ENCODE measurements at regions not wholly inside any gene's neighbourhood (a gene's known extent, or its start where the extent isn't known, plus 50 kb on each side); places are given as distances from the start of the nearest gene placed in this dataset.
"Not testable (repeated sequence)": the region's sequence is repeated elsewhere in the genome, so short reads cannot be mapped to it uniquely, and the experiment has no call there.

DNA sequence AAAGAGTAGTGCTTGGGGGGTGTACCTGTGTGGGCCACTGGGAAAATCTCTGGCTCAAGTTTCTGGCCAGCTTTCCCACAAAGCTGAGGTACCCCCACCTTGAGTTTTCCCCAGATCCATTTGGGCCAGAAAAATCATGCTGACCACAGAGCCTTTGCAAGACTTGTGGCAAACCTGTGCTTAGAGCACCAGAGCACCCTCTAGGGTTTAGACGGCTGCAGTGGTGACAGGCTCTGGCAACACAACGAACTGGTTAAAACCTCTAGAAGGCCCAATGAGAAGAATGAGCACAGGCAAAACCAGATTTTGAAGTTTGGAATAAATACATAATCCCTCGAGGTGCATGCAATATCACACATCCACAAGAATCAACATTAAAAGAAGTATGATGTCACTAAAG lies 290.7 kb upstream of the FOLH1 start:
- no peaks in the 10 kb centered on the region for H3K36me3 ChIP-seq (ENCODE audit: control insufficient read depth, insufficient read depth, low read length)
- no peaks in the 10 kb centered on the region for H3K79me2 ChIP-seq (ENCODE audit: control insufficient read depth, insufficient read depth, low read length)
- no peak for TF ChIP-seq EZH2 (IDR thresholded peaks at IDR 0.05; ENCODE audit: low read length, missing control alignments)
- TF ChIP-seq, protein P1, sequence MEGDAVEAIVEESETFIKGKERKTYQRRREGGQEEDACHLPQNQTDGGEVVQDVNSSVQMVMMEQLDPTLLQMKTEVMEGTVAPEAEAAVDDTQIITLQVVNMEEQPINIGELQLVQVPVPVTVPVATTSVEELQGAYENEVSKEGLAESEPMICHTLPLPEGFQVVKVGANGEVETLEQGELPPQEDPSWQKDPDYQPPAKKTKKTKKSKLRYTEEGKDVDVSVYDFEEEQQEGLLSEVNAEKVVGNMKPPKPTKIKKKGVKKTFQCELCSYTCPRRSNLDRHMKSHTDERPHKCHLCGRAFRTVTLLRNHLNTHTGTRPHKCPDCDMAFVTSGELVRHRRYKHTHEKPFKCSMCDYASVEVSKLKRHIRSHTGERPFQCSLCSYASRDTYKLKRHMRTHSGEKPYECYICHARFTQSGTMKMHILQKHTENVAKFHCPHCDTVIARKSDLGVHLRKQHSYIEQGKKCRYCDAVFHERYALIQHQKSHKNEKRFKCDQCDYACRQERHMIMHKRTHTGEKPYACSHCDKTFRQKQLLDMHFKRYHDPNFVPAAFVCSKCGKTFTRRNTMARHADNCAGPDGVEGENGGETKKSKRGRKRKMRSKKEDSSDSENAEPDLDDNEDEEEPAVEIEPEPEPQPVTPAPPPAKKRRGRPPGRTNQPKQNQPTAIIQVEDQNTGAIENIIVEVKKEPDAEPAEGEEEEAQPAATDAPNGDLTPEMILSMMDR (conservative IDR thresholded peaks at IDR 0.05 in 1 of 2, IDR thresholded peaks at IDR 0.05 in 1 of 2; ENCODE audit: low read depth in 1 of 2, low read length in 2 of 2): no peak
- no peaks in the 10 kb centered on the region for H4K20me1 ChIP-seq (ENCODE audit: control insufficient read depth, extremely low read depth, insufficient read depth, low read length)
- no peak overlapping the region for H3K9ac ChIP-seq (ENCODE audit: insufficient read depth, low read length)
- no peak overlapping the region for H2AFZ ChIP-seq (ENCODE audit: low read length)
- no peak overlapping the region for H3K27ac ChIP-seq (ENCODE audit: insufficient read depth, low read length)
- no peaks in the 10 kb centered on the region for H3K4me1 ChIP-seq (ENCODE audit: control insufficient read depth, extremely low read depth, insufficient read depth, low read length)
- no peaks in the 10 kb centered on the region for H3K27me3 ChIP-seq (ENCODE audit: control insufficient read depth, insufficient read depth, low read length)
- no peak overlapping the region for H3K4me2 ChIP-seq (ENCODE audit: extremely low read depth, insufficient read depth, low read length)
- H3K9me3 ChIP-seq (ENCODE audit: control insufficient read depth, insufficient read depth, low read depth, low read length): no peaks in the 10 kb centered on the region
- no peak overlapping the region for H3K4me3 ChIP-seq (replicated peaks in 1 of 4; ENCODE audit: control extremely low read depth in 1 of 4, insufficient read depth in 1 of 4, low read depth in 3 of 4, low read length in 4 of 4)
- DNase-seq (ENCODE audit: low read depth in 2 of 2): no peak

DNA sequence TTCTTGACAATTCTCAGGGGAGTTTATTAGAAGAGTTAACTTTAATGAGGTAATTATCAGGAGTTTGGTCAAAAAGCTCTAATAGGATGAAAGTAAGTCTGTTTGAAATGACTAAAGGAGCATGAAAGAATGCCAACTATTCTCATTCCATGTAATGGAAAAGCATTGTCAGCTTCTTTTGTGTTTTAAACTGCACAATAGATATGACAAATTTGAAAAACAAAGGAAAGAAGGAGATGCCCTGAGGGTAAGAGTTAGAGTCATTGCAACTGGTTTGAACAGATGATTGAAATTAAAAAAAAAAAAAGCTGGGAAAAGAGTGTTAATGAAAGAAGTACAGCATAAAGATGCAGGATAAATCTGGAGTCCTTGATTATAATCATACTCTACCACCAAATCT lies 296.8 kb upstream of the FOLH1 start:
- Histone ChIP-seq H2AFZ (ENCODE audit: low read length) (no peak overlapping the region), H3K27me3 (ENCODE audit: control insufficient read depth, insufficient read depth, low read length) (no peaks in the 10 kb centered on the region), H3K9me3 (ENCODE audit: control insufficient read depth, insufficient read depth, low read depth, low read length) (no peaks in the 10 kb centered on the region), H3K4me3 (replicated peaks in 1 of 4; ENCODE audit: control extremely low read depth in 1 of 4, insufficient read depth in 1 of 4, low read depth in 3 of 4, low read length in 4 of 4) (no peak overlapping the region), H3K36me3 (ENCODE audit: control insufficient read depth, insufficient read depth, low read length) (no peaks in the 10 kb centered on the region), H3K79me2 (ENCODE audit: control insufficient read depth, insufficient read depth, low read length) (no peaks in the 10 kb centered on the region), H3K4me1 (ENCODE audit: control insufficient read depth, extremely low read depth, insufficient read depth, low read length) (no peaks in the 10 kb centered on the region), H3K4me2 (ENCODE audit: extremely low read depth, insufficient read depth, low read length) (no peak overlapping the region), H3K9ac (ENCODE audit: insufficient read depth, low read length) (no peak overlapping the region), H4K20me1 (ENCODE audit: control insufficient read depth, extremely low read depth, insufficient read depth, low read length) (no peaks in the 10 kb centered on the region), H3K27ac (ENCODE audit: insufficient read depth, low read length) (no peak overlapping the region)
- no peak for DNase-seq (ENCODE audit: low read depth in 2 of 2)
- TF ChIP-seq, protein P1 (conservative IDR thresholded peaks at IDR 0.05 in 1 of 2, IDR thresholded peaks at IDR 0.05 in 1 of 2; ENCODE audit: low read depth in 1 of 2, low read length in 2 of 2): no peak
- no peak for TF ChIP-seq EZH2 (IDR thresholded peaks at IDR 0.05; ENCODE audit: low read length, missing control alignments)

DNA sequence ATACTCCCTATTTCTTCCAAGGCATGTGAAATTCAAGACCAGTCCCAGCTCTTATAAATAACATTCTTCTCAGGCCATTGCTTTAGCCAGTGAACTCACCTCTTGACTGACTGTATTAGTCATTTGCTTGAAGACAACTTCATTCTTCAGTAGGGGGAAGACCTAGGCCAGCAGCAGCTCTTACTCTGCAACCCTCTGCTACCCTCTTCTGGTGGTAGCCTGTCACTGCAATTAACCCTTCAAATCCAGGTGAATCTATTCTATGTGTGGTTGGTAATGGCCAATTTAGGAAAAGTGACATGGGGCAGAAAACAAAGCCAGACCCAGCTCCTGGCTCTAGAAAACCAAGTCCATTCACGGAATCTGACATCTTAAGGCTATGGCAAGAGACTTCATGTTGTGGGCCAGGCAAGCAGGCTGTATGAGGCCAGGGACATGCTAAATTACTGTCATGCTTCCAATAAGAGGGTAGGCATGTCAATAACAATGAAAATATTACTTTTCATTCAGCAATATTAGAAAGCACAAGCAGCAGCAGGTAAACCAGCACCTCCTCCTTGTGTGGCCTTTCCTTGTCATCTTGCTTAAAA lies 317.9 kb upstream of the FOLH1 start:
- H3K4me1 ChIP-seq (ENCODE audit: control insufficient read depth, extremely low read depth, insufficient read depth, low read length); H4K20me1 ChIP-seq (ENCODE audit: control insufficient read depth, extremely low read depth, insufficient read depth, low read length); H3K79me2 ChIP-seq (ENCODE audit: control insufficient read depth, insufficient read depth, low read length); H3K27me3 ChIP-seq (ENCODE audit: control insufficient read depth, insufficient read depth, low read length); H3K27ac ChIP-seq (ENCODE audit: insufficient read depth, low read length); H3K4me3 ChIP-seq (replicated peaks in 1 of 4; ENCODE audit: control extremely low read depth in 1 of 4, insufficient read depth in 1 of 4, low read depth in 3 of 4, low read length in 4 of 4); H3K36me3 ChIP-seq (ENCODE audit: control insufficient read depth, insufficient read depth, low read length); H3K9ac ChIP-seq (ENCODE audit: insufficient read depth, low read length); H3K4me2 ChIP-seq (ENCODE audit: extremely low read depth, insufficient read depth, low read length); H3K9me3 ChIP-seq (ENCODE audit: control insufficient read depth, insufficient read depth, low read depth, low read length); H2AFZ ChIP-seq (ENCODE audit: low read length): not testable (repeated sequence)
- peak; percentile 0 to 20 for DNase-seq (ENCODE audit: low read depth in 2 of 2)
- TF ChIP-seq, protein P1 (conservative IDR thresholded peaks at IDR 0.05 in 1 of 2, IDR thresholded peaks at IDR 0.05 in 1 of 2; ENCODE audit: low read depth in 1 of 2, low read length in 2 of 2): peak; percentile 25 to 34

Measured in fibroblast of lung (primary cell).